ENCODE measurements at regions not wholly inside any gene's neighbourhood (a gene's known extent, or its start where the extent isn't known, plus 50 kb on each side); places are given as distances from the start of the nearest gene placed in this dataset.
"Not testable (repeated sequence)": the region's sequence is repeated elsewhere in the genome, so short reads cannot be mapped to it uniquely, and the experiment has no call there.

- DNase-seq = no peak
Measured at GRCh38 chr9:82761027-82761426, 301.9 kb downstream of the RASEF start.

GRCh38 chr9:82761956-82762355 lies 301.0 kb downstream of the RASEF start:
- no peak for DNase-seq

GRCh38 chr9:82763656-82764055 lies 299.3 kb downstream of the RASEF start:
- DNase-seq = no peak

GRCh38 chr9:82764061-82764668 lies 298.8 kb downstream of the RASEF start:
- no peak for DNase-seq

GRCh38 chr9:82774707-82775231 lies 288.2 kb downstream of the RASEF start:
- not testable (repeated sequence) for DNase-seq

GRCh38 chr9:82776508-82776907 lies 286.4 kb downstream of the RASEF start:
- no peak for DNase-seq

- no peak for DNase-seq
Measured at GRCh38 chr9:82777366-82777765, 285.6 kb downstream of the RASEF start.

- DNase-seq = not testable (repeated sequence)
Measured at GRCh38 chr9:82778923-82779322, 284.0 kb downstream of the RASEF start.

GRCh38 chr9:82780017-82780416 lies 282.9 kb downstream of the RASEF start:
- no peak for DNase-seq

- DNase-seq = no peak
Measured at GRCh38 chr9:82781921-82782392, 281.0 kb downstream of the RASEF start.

- no peak for DNase-seq
Measured at GRCh38 chr9:82783045-82783444, 279.9 kb downstream of the RASEF start.

- DNase-seq = no peak
Measured at GRCh38 chr9:82784589-82784988, 278.4 kb downstream of the RASEF start.

GRCh38 chr9:82789155-82789824 lies 273.7 kb downstream of the RASEF start:
- DNase-seq = no peak

GRCh38 chr9:82790875-82791274 lies 272.1 kb downstream of the RASEF start:
- no peak for DNase-seq

GRCh38 chr9:82791692-82792091 lies 271.2 kb downstream of the RASEF start:
- DNase-seq = no peak

- DNase-seq = no peak
Measured at GRCh38 chr9:82797534-82797933, 265.4 kb downstream of the RASEF start.

GRCh38 chr9:82799286-82799685 lies 263.7 kb downstream of the RASEF start:
- no peak for DNase-seq

GRCh38 chr9:82805027-82805426 lies 257.9 kb downstream of the RASEF start:
- DNase-seq = no peak

GRCh38 chr9:82808478-82808877 lies 254.5 kb downstream of the RASEF start:
- no peak for DNase-seq

- DNase-seq = no peak
Measured at GRCh38 chr9:82810915-82811314, 252.0 kb downstream of the RASEF start.

- no peak for DNase-seq
Measured at GRCh38 chr9:82819260-82819659, 243.7 kb downstream of the RASEF start.

GRCh38 chr9:82820186-82820585 lies 242.8 kb downstream of the RASEF start:
- DNase-seq = no peak

GRCh38 chr9:82829818-82830217 lies 233.1 kb downstream of the RASEF start:
- DNase-seq = no peak

- no peak for DNase-seq
Measured at GRCh38 chr9:82865524-82865923, 197.4 kb downstream of the RASEF start.
